Prostate gland (tissue), 2 donors: ENCODE measurements at regions not wholly inside any gene's neighbourhood (a gene's known extent, or its start where the extent isn't known, plus 50 kb on each side); places are given as distances from the start of the nearest gene placed in this dataset.

Experiments used
- CTCF ChIP-seq, 4 experiments: fragments of 200-600 bp in 2 of 4; fragments of 450-650 bp in 2 of 4; sonication (generic) in 2 of 4; IDR thresholded peaks; 1 replicate in 3 of 4; 2 replicates in 1 of 4; pipeline ENCODE4 v1.5.1; 2016 to 2019; ENCODE audit warnings: antibody characterized with exemption in 4 of 4, mild to moderate bottlenecking in 2 of 4, moderate library complexity in 2 of 4
- POLR2AphosphoS5 ChIP-seq: sonication (generic); formaldehyde crosslinking; IDR thresholded peaks from one replicate; pipeline ENCODE4 v1.6.1; 2017; ENCODE audit warnings: antibody characterized with exemption

- TF ChIP-seq CTCF (IDR thresholded peaks at IDR 0.05) = no peak
- no peak for TF ChIP-seq POLR2AphosphoS5
Measured at GRCh38 chr2:8608411-8608954, 73.4 kb upstream of the ID2 start.
